Stimulated activated CD4-positive, alpha-beta T cell treated with anti-CD3 and anti-CD28 coated beads, TNF-alpha, amount 100 ng/mL, for 48 hours (primary cell): ENCODE measurements at regions not wholly inside any gene's neighbourhood (a gene's known extent, or its start where the extent isn't known, plus 50 kb on each side); places are given as distances from the start of the nearest gene placed in this dataset.
"Not testable (repeated sequence)": the region's sequence is repeated elsewhere in the genome, so short reads cannot be mapped to it uniquely, and the experiment has no call there.

Experiments
- DNase-seq, 3 donors: peaks; one replicate each; pipeline ENCODE4 v3.0.0-alpha.2; 2020; ENCODE audit warnings: low read depth in 3 of 3

- DNase-seq, result no peak
Observed at GRCh38 chr1:95888941-95889390, 655.0 kb downstream of the RWDD3 start.

- no peak for DNase-seq
Observed at GRCh38 chr1:95889400-95889799, 655.4 kb downstream of the RWDD3 start.

GRCh38 chr1:95893921-95894320 is 659.9 kb downstream of the RWDD3 start:
- no peak for DNase-seq

GRCh38 chr1:95903060-95903459 is 669.0 kb downstream of the RWDD3 start:
- no peak for DNase-seq

- no peak for DNase-seq
Observed at GRCh38 chr1:95905818-95906395, 671.9 kb downstream of the RWDD3 start.

GRCh38 chr1:95911739-95912138 is 677.7 kb downstream of the RWDD3 start:
- not testable (repeated sequence) for DNase-seq

- DNase-seq, result no peak
Observed at GRCh38 chr1:95916616-95917015, 682.6 kb downstream of the RWDD3 start.

GRCh38 chr1:95924684-95925083 is 690.7 kb downstream of the RWDD3 start:
- DNase-seq, result no peak

- no peak for DNase-seq
Observed at GRCh38 chr1:95926331-95926730, 692.3 kb downstream of the RWDD3 start.

GRCh38 chr1:95927061-95927460 is 693.1 kb downstream of the RWDD3 start:
- no peak for DNase-seq

GRCh38 chr1:95935719-95936118 is 701.7 kb downstream of the RWDD3 start:
- no peak for DNase-seq

- no peak for DNase-seq
Observed at GRCh38 chr1:95941121-95941798, 707.2 kb downstream of the RWDD3 start.

GRCh38 chr1:95948023-95948422 is 714.0 kb downstream of the RWDD3 start:
- no peak for DNase-seq

GRCh38 chr1:95951371-95952102 is 717.5 kb downstream of the RWDD3 start:
- no peak for DNase-seq

- DNase-seq, result no peak
Observed at GRCh38 chr1:95953015-95953414, 719.0 kb downstream of the RWDD3 start.

GRCh38 chr1:95954585-95954984 is 720.6 kb downstream of the RWDD3 start:
- no peak for DNase-seq

GRCh38 chr1:95956215-95956614 is 722.2 kb downstream of the RWDD3 start:
- DNase-seq, result no peak

- no peak for DNase-seq
Observed at GRCh38 chr1:95957748-95958147, 723.7 kb downstream of the RWDD3 start.

GRCh38 chr1:95966866-95967265 is 732.9 kb downstream of the RWDD3 start:
- no peak for DNase-seq

- no peak for DNase-seq
Observed at GRCh38 chr1:95974586-95974985, 740.6 kb downstream of the RWDD3 start.

- no peak for DNase-seq
Observed at GRCh38 chr1:95982711-95983110, 738.9 kb upstream of the PTBP2 start.

- no peak for DNase-seq
Observed at GRCh38 chr1:95983831-95984230, 737.8 kb upstream of the PTBP2 start.

- DNase-seq, result no peak
Observed at GRCh38 chr1:95984798-95985374, 736.7 kb upstream of the PTBP2 start.
